Mesothelial cell of epicardium (in vitro differentiated cells): ENCODE measurements at regions not wholly inside any gene's neighbourhood (a gene's known extent, or its start where the extent isn't known, plus 50 kb on each side); places are given as distances from the start of the nearest gene placed in this dataset.

ENCODE experiments used
- DNase-seq, 2 experiments: peaks; one replicate each; pipeline ENCODE4 v3.0.0; 2021; ENCODE audit warnings: low spot score in 2 of 2; ENCODE audit not compliant: unreplicated experiment in 2 of 2
- H3K27ac Mint-ChIP-seq: 2 replicates; pipeline ENCODE4 v1.8.0; 2021; ENCODE audit warnings: mixed read lengths
- H3K27me3 Mint-ChIP-seq: 2 replicates; pipeline ENCODE4 v1.8.0; 2021; ENCODE audit warnings: low read depth, mixed read lengths
- H3K36me3 Mint-ChIP-seq: 2 replicates; pipeline ENCODE4 v1.8.0; 2021; ENCODE audit warnings: mixed read lengths
- H3K4me1 Mint-ChIP-seq: 2 replicates; pipeline ENCODE4 v1.8.0; 2021; ENCODE audit warnings: mixed read lengths
- H3K4me3 Mint-ChIP-seq: 2 replicates; pipeline ENCODE4 v1.8.0; 2021; ENCODE audit warnings: mild to moderate bottlenecking, moderate library complexity, mixed read lengths
- H3K9me3 Mint-ChIP-seq: 2 replicates; pipeline ENCODE4 v1.8.0; 2021; ENCODE audit warnings: mixed read lengths
- TF ChIP-seq, protein P1 (sequence below): fragments of 200-600 bp; sonication (generic); IDR thresholded peaks from one replicate; pipeline ENCODE4 v1.5.0; 2021; ENCODE audit warnings: antibody characterized with exemption; ENCODE audit not compliant: unreplicated experiment

DNA sequence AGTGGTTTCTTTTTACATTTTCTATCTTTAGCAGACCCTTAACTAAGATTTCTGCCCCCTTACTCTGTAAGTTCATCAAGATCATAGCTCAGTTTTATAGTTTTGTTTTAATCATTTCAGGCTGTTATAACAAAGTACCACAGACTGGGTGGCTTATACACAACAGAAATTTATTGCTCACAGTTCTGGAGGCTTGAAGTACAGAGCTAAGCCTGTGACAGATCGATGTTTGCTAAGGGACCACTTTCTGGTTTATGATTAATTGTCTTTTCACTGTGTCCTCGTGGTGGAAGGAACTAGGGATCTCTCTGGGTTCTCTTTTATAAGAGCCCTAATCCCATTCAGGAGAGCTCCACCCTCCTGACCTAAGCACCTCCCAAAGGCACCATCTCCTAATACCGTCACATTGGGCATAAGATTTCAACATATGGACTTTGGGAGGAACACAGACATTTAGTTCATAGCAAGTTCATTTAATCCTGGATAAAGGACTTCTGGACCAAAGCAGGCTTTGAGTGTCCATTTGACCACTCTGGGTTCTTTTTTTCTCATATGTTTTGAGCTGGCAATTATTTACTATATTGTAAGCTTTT, 137.0 kb upstream of the IL15 start:
- DNase-seq: no peak
- Mint-ChIP-seq H3K36me3 (no peaks in the 10 kb centered on the region), H3K4me1 (peaks cover 11% of the 10 kb centered on the region), H3K27me3 (no peaks in the 10 kb centered on the region), H3K27ac (peak overlapping the region; percentile 17), H3K9me3 (peaks cover 12% of the 10 kb centered on the region), H3K4me3 (no peak overlapping the region)
- TF ChIP-seq, protein P1, sequence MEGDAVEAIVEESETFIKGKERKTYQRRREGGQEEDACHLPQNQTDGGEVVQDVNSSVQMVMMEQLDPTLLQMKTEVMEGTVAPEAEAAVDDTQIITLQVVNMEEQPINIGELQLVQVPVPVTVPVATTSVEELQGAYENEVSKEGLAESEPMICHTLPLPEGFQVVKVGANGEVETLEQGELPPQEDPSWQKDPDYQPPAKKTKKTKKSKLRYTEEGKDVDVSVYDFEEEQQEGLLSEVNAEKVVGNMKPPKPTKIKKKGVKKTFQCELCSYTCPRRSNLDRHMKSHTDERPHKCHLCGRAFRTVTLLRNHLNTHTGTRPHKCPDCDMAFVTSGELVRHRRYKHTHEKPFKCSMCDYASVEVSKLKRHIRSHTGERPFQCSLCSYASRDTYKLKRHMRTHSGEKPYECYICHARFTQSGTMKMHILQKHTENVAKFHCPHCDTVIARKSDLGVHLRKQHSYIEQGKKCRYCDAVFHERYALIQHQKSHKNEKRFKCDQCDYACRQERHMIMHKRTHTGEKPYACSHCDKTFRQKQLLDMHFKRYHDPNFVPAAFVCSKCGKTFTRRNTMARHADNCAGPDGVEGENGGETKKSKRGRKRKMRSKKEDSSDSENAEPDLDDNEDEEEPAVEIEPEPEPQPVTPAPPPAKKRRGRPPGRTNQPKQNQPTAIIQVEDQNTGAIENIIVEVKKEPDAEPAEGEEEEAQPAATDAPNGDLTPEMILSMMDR: no peak

DNA sequence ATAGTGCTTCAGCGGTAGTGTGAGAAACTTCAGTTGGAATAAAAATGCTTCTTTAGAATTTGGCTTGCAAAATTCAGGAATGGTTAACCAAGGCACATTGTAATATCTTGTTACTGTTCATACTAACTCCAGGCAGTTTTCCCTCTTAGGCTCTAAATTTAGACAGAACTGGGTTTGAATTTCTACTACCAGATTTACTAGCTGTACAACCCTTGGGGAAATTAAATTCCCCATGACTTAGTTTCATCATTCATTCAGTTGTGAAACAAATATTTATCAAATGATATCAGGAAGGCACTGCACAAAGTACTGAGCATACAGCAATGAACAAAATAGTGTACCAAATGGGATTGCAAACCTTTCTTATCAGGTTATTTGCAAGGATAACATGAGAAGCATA, 135.0 kb upstream of the IL15 start:
- H3K4me3 Mint-ChIP-seq: no peak overlapping the region
- no peak overlapping the region for H3K27ac Mint-ChIP-seq
- peaks cover 1% of the 10 kb centered on the region for H3K9me3 Mint-ChIP-seq
- TF ChIP-seq, protein P1: no peak
- H3K4me1 Mint-ChIP-seq: peaks cover 11% of the 10 kb centered on the region
- no peaks in the 10 kb centered on the region for H3K27me3 Mint-ChIP-seq
- no peaks in the 10 kb centered on the region for H3K36me3 Mint-ChIP-seq
- DNase-seq: no peak

DNA sequence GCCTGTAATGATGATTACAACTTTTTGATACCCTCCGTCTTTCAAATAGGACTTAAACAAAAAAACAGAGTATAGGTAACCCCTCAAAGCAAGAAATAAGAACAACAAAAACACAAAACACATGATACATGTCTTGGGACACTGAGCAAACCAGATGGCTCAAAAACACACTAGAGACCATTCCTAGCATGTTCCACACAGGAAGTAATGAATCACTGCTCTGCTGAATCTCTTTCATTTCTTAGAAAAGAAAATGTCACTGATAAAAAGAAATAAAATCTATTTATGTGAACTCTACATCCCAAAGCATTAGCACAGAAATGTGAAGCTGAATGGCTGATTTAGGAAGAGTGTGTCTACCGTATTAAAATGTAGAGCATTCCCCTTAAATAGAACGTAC, 134.5 kb upstream of the IL15 start:
- H3K27ac Mint-ChIP-seq: peak overlapping the region; percentile 80
- DNase-seq: no peak

DNA sequence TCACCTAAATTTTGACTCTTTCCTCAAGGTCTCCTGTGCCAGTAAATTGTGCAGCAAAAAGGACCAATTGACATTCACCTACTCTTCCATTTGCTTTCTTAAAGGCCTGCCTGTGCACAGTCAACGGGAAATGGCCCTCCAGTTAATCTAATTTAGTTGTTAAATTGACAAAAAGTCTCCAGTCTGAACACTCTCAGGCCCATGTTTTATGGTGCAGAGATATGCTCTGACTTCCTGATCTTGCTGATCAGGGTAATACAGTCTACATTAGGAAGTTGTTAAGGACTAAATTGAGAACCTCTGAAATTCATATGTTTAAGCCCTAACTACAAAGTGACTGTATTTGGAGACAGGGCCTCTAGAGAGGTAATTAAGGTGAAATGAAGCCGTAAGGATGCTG, 133.6 kb upstream of the IL15 start:
- DNase-seq: no peak
- Mint-ChIP-seq H3K27me3 (no peaks in the 10 kb centered on the region), H3K27ac (no peak overlapping the region), H3K36me3 (no peaks in the 10 kb centered on the region), H3K4me1 (peaks cover 11% of the 10 kb centered on the region), H3K4me3 (no peak overlapping the region), H3K9me3 (peaks cover 8% of the 10 kb centered on the region)
- TF ChIP-seq, protein P1: no peak

More for the DNA sequence above, 134.5 kb upstream of the IL15 start:
- no peak overlapping the region for H3K4me3 Mint-ChIP-seq
- no peaks in the 10 kb centered on the region for H3K27me3 Mint-ChIP-seq
- H3K9me3 Mint-ChIP-seq: peaks cover 7% of the 10 kb centered on the region
- no peaks in the 10 kb centered on the region for H3K36me3 Mint-ChIP-seq
- peaks cover 11% of the 10 kb centered on the region for H3K4me1 Mint-ChIP-seq
- TF ChIP-seq, protein P1: no peak

DNA sequence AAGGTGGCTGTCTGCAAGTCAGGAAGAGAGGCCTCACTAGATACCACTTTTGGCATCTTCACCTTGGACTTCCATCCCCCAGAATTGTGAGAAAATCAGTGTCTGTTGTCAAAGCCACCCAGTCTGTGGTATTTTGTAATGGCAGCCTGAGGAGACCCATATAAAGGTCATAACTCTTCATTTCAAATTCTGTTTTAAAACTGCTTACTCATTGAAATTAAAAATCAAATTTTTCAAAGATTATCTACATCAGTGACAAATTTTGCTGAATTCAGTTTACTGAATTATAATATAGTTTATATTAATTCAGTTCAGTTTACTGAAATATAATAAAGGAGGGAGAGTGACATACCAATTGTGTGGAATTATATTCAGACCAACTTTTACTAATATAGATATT, 133.1 kb upstream of the IL15 start:
- Mint-ChIP-seq H3K9me3 (peaks cover 11% of the 10 kb centered on the region), H3K4me3 (no peak overlapping the region), H3K36me3 (no peaks in the 10 kb centered on the region), H3K27me3 (no peaks in the 10 kb centered on the region), H3K4me1 (peaks cover 11% of the 10 kb centered on the region), H3K27ac (no peak overlapping the region)
- no peak for DNase-seq
- TF ChIP-seq, protein P1: no peak

DNA sequence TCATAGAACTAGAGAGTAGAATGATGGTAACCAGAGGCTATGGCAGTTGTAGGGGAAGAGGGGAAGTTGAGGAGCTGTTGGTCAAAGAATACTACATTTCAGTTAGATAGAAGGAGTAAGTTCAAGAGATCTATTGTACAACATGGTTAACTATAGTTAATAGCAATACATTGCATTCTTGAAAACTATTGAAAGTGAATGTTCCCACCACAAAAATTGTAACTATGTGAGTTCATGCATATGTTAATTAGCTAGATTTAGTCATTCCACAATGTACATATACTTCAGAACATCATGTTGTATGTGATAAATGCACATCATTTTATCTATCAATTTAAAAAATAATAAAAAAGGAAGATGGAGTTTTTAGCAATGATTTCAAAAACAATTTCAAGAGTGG, 125.3 kb upstream of the IL15 start:
- Mint-ChIP-seq H3K27ac (no peak overlapping the region), H3K27me3 (no peaks in the 10 kb centered on the region), H3K4me3 (no peak overlapping the region), H3K4me1 (no peaks in the 10 kb centered on the region), H3K36me3 (peaks cover 2% of the 10 kb centered on the region), H3K9me3 (peaks cover 32% of the 10 kb centered on the region)
- DNase-seq: no peak
- TF ChIP-seq, protein P1: no peak
